Erythroblast (primary cell): ENCODE measurements at regions not wholly inside any gene's neighbourhood (a gene's known extent, or its start where the extent isn't known, plus 50 kb on each side); places are given as distances from the start of the nearest gene placed in this dataset.
"Not testable (repeated sequence)": the region's sequence is repeated elsewhere in the genome, so short reads cannot be mapped to it uniquely, and the experiment has no call there.

Source experiments
- DNase-seq, 2 experiments: peaks; one replicate each; lab custom pipeline; 2025; lab: John Stamatoyannopoulos, UW
- GATA1 ChIP-seq: IDR thresholded peaks from 2 replicates; pipeline ENCODE4 v1.6.1; 2011; ENCODE audit warnings: low read depth, mild to moderate bottlenecking, control low read depth, low read length, moderate library complexity
- POLR2A ChIP-seq: IDR thresholded peaks from 2 replicates; pipeline ENCODE4 v1.6.1; 2011; ENCODE audit warnings: mild to moderate bottlenecking, low read length

- TF ChIP-seq POLR2A = no peak
- DNase-seq = no peak
Observed at GRCh38 chr13:83024955-83025594, 857.2 kb downstream of the SLITRK1 start.

GRCh38 chr13:83024232-83024631, 858.0 kb downstream of the SLITRK1 start:
- no peak for TF ChIP-seq GATA1
- no peak for TF ChIP-seq POLR2A
- no peak for DNase-seq

GRCh38 chr13:83019986-83020385, 862.3 kb downstream of the SLITRK1 start:
- DNase-seq = no peak
- no peak for TF ChIP-seq GATA1
- TF ChIP-seq POLR2A = no peak

DNA sequence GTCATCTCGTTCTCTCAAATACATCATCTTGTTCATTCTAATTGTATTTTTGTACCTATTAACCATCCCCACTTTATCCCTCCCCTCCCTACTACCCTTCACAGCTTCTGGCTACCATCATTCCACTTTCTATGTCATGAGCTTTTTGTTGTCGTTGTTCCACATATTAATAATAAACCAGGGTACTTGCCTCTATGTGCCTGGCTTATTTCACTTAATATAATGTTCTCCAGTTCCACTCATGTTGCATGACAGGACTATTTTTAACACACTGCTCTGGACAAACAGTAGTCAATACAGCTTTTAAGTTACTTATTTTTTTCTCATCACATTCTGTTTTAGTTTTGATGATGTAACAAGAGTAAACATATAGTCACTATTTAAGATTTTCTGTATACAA, 872.3 kb downstream of the SLITRK1 start:
- DNase-seq = no peak
- no peak for TF ChIP-seq POLR2A
- no peak for TF ChIP-seq GATA1

DNA sequence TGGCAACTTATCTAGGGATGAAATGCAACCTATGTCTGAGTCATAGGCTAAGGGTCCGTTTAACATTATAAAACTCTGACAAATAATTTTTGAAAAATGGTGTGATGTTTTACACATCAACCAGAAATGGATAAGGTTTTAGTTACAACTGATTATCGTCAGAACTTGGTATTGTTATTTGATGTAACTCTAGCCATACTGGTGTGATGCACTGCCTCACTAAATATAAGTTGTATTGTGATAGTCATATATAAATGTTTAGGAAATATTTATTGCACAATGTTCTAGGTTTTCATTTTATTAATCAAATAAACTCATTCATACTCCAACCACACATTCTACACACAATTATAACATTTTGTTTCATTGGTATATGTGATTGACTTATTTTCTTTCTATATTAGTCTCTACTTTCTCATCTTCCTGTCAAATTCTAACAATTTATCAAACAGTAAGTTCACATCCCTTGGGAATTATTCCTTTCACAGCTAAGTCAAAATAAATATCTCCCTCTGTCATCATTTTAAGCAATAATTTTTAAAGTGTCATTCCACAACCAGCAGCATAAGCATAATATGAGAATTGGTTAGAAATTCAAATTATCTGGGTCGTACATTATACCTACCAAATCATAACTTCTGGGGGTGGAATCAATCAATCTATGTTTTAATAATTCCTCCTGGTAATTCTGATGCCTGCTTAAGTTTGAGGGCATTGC, 873.9 kb downstream of the SLITRK1 start:
- TF ChIP-seq GATA1 (no peak), POLR2A (no peak)
- no peak for DNase-seq

DNA sequence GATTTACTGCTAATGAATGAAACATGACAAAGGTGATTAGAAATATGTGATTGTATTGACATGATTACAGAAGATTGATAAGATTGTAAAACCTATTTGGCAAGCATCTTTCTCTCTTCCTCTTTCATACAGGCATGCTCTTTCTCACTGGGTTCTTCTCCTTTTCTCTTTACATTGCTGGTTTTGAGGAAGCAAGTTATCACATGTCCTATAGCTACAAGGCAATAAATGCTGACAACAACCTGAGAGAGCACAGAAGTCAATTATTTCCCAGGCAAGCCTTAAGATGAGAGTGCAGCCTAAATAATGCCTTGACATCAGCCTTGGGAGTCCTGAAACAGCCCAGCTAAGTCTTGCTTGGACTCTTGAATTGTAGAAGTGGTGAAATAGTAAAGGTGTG, 875.0 kb downstream of the SLITRK1 start:
- TF ChIP-seq POLR2A (no peak), GATA1 (no peak)
- DNase-seq = no peak

- no peak for DNase-seq
- TF ChIP-seq POLR2A = no peak
- no peak for TF ChIP-seq GATA1
Observed at GRCh38 chr13:83003185-83003584, 879.1 kb downstream of the SLITRK1 start.

- TF ChIP-seq POLR2A (no peak), GATA1 (no peak)
- no peak for DNase-seq
Observed at GRCh38 chr13:82993417-82993816, 888.9 kb downstream of the SLITRK1 start.

DNA sequence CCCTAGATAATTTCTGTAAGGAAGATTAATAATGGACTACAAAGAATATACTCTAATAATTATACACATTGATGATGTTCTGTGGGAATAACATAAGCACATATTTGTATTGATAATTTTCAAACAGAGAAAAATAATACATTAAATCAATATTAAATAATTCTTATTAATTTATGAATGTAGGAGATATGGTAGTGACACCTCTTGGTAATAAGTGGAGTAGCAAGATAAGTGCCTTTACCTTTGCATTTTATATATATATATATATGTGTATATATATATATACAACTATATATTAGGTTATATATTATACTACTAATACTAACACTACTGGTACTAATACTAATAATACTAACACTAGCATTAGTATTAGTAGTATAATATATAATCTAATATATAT, 905.8 kb downstream of the SLITRK1 start:
- no peak for DNase-seq
- TF ChIP-seq GATA1 (no peak), POLR2A (no peak)

DNA sequence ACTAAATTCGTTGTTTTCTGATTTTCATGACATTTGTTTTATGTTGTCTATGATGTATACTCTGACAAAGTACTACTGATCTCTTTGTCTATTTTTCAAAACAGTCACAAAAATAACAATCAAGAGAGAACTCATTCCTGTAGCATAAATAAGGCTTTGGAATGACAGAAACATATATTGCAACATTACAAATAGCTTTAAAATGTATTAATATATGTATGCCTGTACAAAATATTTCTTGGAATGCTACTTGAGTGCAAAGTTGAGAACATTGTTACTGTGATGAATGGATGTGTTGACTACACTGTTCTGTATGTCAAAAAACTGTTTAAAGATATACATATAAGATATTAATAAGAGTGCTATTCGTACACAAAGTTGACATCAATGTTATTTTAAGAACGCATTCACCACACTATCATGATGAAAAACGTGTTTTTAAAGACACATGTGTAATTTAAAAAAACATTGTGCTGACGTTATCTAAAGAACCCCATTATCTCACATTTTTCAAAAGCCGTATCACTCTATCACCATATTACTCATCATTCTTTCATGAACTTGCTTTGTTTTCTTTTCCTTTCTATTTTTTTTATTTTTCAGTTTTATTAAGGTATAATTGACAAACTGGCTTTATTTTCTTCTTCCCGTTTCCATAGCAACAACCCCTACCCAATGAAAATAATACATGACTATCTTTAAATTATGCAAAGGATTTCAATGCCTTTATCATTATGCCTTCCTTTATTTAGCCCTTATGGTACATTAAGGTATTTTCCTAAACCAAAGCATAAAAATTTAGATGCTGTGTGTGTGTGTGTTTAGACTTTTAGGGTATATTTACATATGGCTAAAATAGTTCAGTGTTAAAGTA, 918.8 kb downstream of the SLITRK1 start:
- TF ChIP-seq POLR2A (no peak), GATA1 (no peak)
- no peak for DNase-seq

- TF ChIP-seq GATA1 (no peak), POLR2A (no peak)
- no peak for DNase-seq
Observed at GRCh38 chr13:82962397-82962796, 919.9 kb downstream of the SLITRK1 start.

DNA sequence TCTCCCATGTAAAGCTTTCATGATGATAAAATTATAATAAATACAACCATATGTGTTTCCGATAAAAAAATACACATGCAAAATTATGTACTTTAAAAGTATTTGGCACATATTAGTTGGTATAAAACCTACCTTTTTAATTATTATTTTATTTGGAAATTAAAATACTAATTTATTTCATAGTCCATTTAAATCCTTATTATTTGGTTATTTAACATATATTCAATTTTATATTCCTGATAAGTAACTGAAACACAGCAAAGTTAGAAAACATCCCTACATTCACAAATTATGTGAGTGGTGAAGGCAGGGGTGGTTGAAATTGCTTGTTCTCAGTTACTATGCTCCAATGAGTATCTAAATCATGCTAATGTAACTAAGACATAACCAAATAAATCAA, 920.5 kb downstream of the SLITRK1 start:
- no peak for DNase-seq
- no peak for TF ChIP-seq POLR2A
- TF ChIP-seq GATA1 = no peak

DNA sequence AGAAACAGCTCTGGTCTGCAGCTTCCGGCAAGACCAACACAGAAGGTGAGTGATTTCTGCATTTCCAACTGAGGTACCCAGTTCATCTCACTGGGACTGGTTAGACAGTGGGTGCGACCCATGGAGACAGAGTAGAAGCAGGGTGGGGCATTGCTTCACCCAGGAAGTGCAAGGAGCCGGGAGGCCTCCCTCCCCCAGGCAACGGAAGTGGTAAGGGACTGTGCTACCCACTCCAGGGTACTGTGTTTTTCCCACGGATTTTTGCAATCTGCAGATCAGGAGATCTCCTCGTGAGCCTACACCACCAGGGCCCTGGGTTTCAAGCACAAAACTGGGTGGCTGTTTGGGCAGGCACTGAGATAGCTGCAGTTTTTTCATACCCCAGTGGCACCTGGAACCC, 929.9 kb downstream of the SLITRK1 start:
- not testable (repeated sequence) for DNase-seq

DNA sequence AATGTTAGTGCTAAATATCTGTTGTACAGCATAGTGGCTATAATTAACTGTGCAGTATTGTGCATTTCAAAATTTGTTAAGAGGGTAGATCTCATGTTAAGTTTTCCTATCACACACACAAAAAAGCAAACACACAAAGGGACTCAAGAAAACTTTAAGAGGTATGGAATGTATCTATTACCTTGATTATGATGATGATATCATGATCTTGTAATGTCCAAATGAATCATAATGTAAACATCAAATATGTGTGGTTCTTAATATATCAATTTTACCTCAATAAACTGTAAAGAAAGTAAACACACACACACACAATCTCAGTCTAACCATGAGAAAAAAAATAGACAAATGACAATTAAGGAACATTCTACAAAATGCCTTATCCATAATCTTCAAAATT, 934.6 kb downstream of the SLITRK1 start:
- TF ChIP-seq POLR2A = no peak
- no peak for TF ChIP-seq GATA1
- DNase-seq = no peak
